ENCODE measurements at regions not wholly inside any gene's neighbourhood (a gene's known extent, or its start where the extent isn't known, plus 50 kb on each side); places are given as distances from the start of the nearest gene placed in this dataset.

GRCh38 chr9:18238254-18238653 lies 235.7 kb upstream of the ADAMTSL1 start:
- Histone ChIP-seq H3F3A (ENCODE audit: control insufficient read depth, insufficient read depth) (no peaks in the 10 kb centered on the region), H3K27me3 (ENCODE audit: control insufficient read depth, low read length) (no peaks in the 10 kb centered on the region), H4K20me1 (ENCODE audit: control insufficient read depth, insufficient read depth, low read depth, low read length) (no peaks in the 10 kb centered on the region), H3K9me3 (ENCODE audit: control insufficient read depth, insufficient read depth, low read length) (no peaks in the 10 kb centered on the region), H3K79me2 (ENCODE audit: control insufficient read depth, low read length) (no peaks in the 10 kb centered on the region), H3K4me3 (ENCODE audit: low read length) (no peak overlapping the region), H3K27ac (ENCODE audit: low read depth, low read length) (no peak overlapping the region), H3K36me3 (ENCODE audit: control insufficient read depth, low read length) (no peaks in the 10 kb centered on the region), H3K9me2 (replicated peaks; ENCODE audit: control insufficient read depth, low read length) (no peaks in the 10 kb centered on the region), H3K4me2 (ENCODE audit: low read length) (no peak overlapping the region), H3K4me1 (ENCODE audit: control insufficient read depth, low read length) (no peaks in the 10 kb centered on the region)
- TF ChIP-seq CTCF (IDR thresholded peaks at IDR 0.05; ENCODE audit: low read depth, low read length, poor library complexity, severe bottlenecking) (no peak), EZH2phosphoT487 (IDR thresholded peaks at IDR 0.05; ENCODE audit: borderline replicate concordance, low read length) (no peak)

- no peaks in the 10 kb centered on the region for H3F3A ChIP-seq (ENCODE audit: control insufficient read depth, insufficient read depth)
- H3K9me3 ChIP-seq (ENCODE audit: control insufficient read depth, insufficient read depth, low read length) = no peaks in the 10 kb centered on the region
- no peaks in the 10 kb centered on the region for H3K79me2 ChIP-seq (ENCODE audit: control insufficient read depth, low read length)
- H3K4me3 ChIP-seq (ENCODE audit: low read length) = no peak overlapping the region
- H3K4me2 ChIP-seq (ENCODE audit: low read length) = no peak overlapping the region
- no peak for TF ChIP-seq CTCF (IDR thresholded peaks at IDR 0.05; ENCODE audit: low read depth, low read length, poor library complexity, severe bottlenecking)
- TF ChIP-seq EZH2phosphoT487 (IDR thresholded peaks at IDR 0.05; ENCODE audit: borderline replicate concordance, low read length) = no peak
- H3K4me1 ChIP-seq (ENCODE audit: control insufficient read depth, low read length) = no peaks in the 10 kb centered on the region
- no peaks in the 10 kb centered on the region for H3K36me3 ChIP-seq (ENCODE audit: control insufficient read depth, low read length)
- no peaks in the 10 kb centered on the region for H4K20me1 ChIP-seq (ENCODE audit: control insufficient read depth, insufficient read depth, low read depth, low read length)
- H3K9me2 ChIP-seq (replicated peaks; ENCODE audit: control insufficient read depth, low read length) = no peaks in the 10 kb centered on the region
- no peak overlapping the region for H3K27ac ChIP-seq (ENCODE audit: low read depth, low read length)
- H3K27me3 ChIP-seq (ENCODE audit: control insufficient read depth, low read length) = no peaks in the 10 kb centered on the region
Observed at GRCh38 chr9:18238752-18239447, 235.1 kb upstream of the ADAMTSL1 start.

- H3K4me1 ChIP-seq (ENCODE audit: control insufficient read depth, low read length) = no peaks in the 10 kb centered on the region
- no peaks in the 10 kb centered on the region for H3K27me3 ChIP-seq (ENCODE audit: control insufficient read depth, low read length)
- H3K9me3 ChIP-seq (ENCODE audit: control insufficient read depth, insufficient read depth, low read length) = no peaks in the 10 kb centered on the region
Observed at GRCh38 chr9:18240213-18240612, 233.7 kb upstream of the ADAMTSL1 start.

More at GRCh38 chr9:18240213-18240612, 233.7 kb upstream of the ADAMTSL1 start:
- Histone ChIP-seq H3K9me2 (replicated peaks; ENCODE audit: control insufficient read depth, low read length) (no peaks in the 10 kb centered on the region), H3K36me3 (ENCODE audit: control insufficient read depth, low read length) (no peaks in the 10 kb centered on the region), H3K4me3 (ENCODE audit: low read length) (no peak overlapping the region), H4K20me1 (ENCODE audit: control insufficient read depth, insufficient read depth, low read depth, low read length) (no peaks in the 10 kb centered on the region), H3K27ac (ENCODE audit: low read depth, low read length) (no peak overlapping the region), H3K4me2 (ENCODE audit: low read length) (no peak overlapping the region), H3K79me2 (ENCODE audit: control insufficient read depth, low read length) (no peaks in the 10 kb centered on the region), H3F3A (ENCODE audit: control insufficient read depth, insufficient read depth) (no peaks in the 10 kb centered on the region)
- TF ChIP-seq CTCF (IDR thresholded peaks at IDR 0.05; ENCODE audit: low read depth, low read length, poor library complexity, severe bottlenecking) (no peak), EZH2phosphoT487 (IDR thresholded peaks at IDR 0.05; ENCODE audit: borderline replicate concordance, low read length) (no peak)

All from DOHH2 (cell line).